A549 (cell line): ENCODE measurements at regions not wholly inside any gene's neighbourhood (a gene's known extent, or its start where the extent isn't known, plus 50 kb on each side); places are given as distances from the start of the nearest gene placed in this dataset.

ENCODE experiments used
- ATAC-seq, 2 experiments: fragments of 200-7000 bp in 1 of 2; fragments of >200 bp in 1 of 2; cut with Nextera tagmentation in 1 of 2; cut with Tn5 transposase in 1 of 2; 3 replicates each; pipeline versions ENCODE4 v1.8.0 to v1.9.1; 2018 to 2020; ENCODE audit warnings: mild to moderate bottlenecking in 1 of 2, moderate library complexity in 1 of 2
- CTCF ChIA-PET: fragments of 300-600 bp; sonication (Branson Sonifier 250); formaldehyde crosslinking; extraction: SDS; loops from one replicate; lab custom pipeline; 2021; ENCODE audit warnings: antibody characterized with exemption, inconsistent platforms; lab: Yijun Ruan, JAX
- POLR2A ChIA-PET: fragments of 350-600 bp; formaldehyde crosslinking; extraction: SDS; loops from one replicate; lab custom pipeline; 2021; ENCODE audit warnings: antibody characterized with exemption, inconsistent platforms; lab: Yijun Ruan, JAX
- DNase-seq, 2 experiments: peaks; one replicate each; pipeline versions ENCODE4 v3.0.0 to v3.0.0-alpha.2; 2011 to 2016; ENCODE audit warnings: low read depth in 1 of 2, low spot score in 1 of 2
- FAIRE-seq: peaks from 2 replicates; lab custom pipeline; 2011; peaks lifted over from hg19 to GRCh38; lab: Jason Lieb, UNC
- H3K27ac ChIP-seq, 2 experiments: fragments of >200 bp; sonication (Bioruptor Twin); formaldehyde crosslinking; 3 replicates each; pipeline ENCODE4 v1.5.1; 2016 to 2017
- H3K4me1 ChIP-seq: fragments of >200 bp; sonication (Bioruptor Twin); formaldehyde crosslinking; 3 replicates; pipeline ENCODE4 v1.6.1; 2016
- H3K4me2 ChIP-seq: fragments of >200 bp; sonication (Bioruptor Twin); formaldehyde crosslinking; 3 replicates; pipeline ENCODE4 v1.6.1; 2016
- H3K4me3 ChIP-seq: fragments of >200 bp; sonication (Bioruptor Twin); formaldehyde crosslinking; 3 replicates; pipeline ENCODE4 v1.5.1; 2016
- H3K9me3 ChIP-seq: fragments of >200 bp; sonication (Bioruptor Twin); formaldehyde crosslinking; 3 replicates; pipeline ENCODE4 v1.6.1; 2016
- BHLHE40 ChIP-seq: IDR thresholded peaks from 2 replicates; pipeline ENCODE4 v1.6.1; 2012; ENCODE audit warnings: low read depth, low read length, inconsistent platforms
- CBX2 ChIP-seq: fragments of 200-600 bp; sonication (generic); IDR thresholded peaks from 2 replicates; pipeline ENCODE4 v1.6.1; 2016; ENCODE audit warnings: low read depth, mild to moderate bottlenecking, borderline replicate concordance
- CBX8 ChIP-seq: fragments of 200-600 bp; sonication (generic); IDR thresholded peaks from 2 replicates; pipeline ENCODE4 v1.6.1; 2016
- CEBPB ChIP-seq, 2 experiments: fragments of >200 bp in 1 of 2; sonication (Bioruptor Twin) in 1 of 2; formaldehyde crosslinking in 1 of 2; IDR thresholded peaks; 2 replicates each; pipeline ENCODE4 v1.6.1; 2012 to 2016
- CHD4 ChIP-seq: fragments of 200-600 bp; sonication (generic); IDR thresholded peaks from 2 replicates; pipeline ENCODE4 v1.6.1; 2016; ENCODE audit warnings: antibody characterized with exemption, mild to moderate bottlenecking, borderline replicate concordance
- E2F6 ChIP-seq: IDR thresholded peaks from 2 replicates; pipeline ENCODE4 v1.6.1; 2012; ENCODE audit warnings: low read depth, borderline replicate concordance
- EHMT2 ChIP-seq: fragments of 200-600 bp; sonication (generic); IDR thresholded peaks from 2 replicates; pipeline ENCODE4 v1.6.1; 2016; ENCODE audit warnings: antibody characterized with exemption, low read depth, mild to moderate bottlenecking, moderate library complexity
- FOSB ChIP-seq: fragments of 250-450 bp; sonication (Bioruptor Pico); IDR thresholded peaks from 2 replicates; pipeline ENCODE4 v1.5.0; 2020; ENCODE audit warnings: mild to moderate bottlenecking, moderate library complexity
- FOXS1 ChIP-seq: fragments of 250-450 bp; sonication (Bioruptor Pico); IDR thresholded peaks from 2 replicates; pipeline ENCODE4 v1.5.0; 2020; ENCODE audit warnings: mild to moderate bottlenecking, moderate library complexity
- HMGXB4 ChIP-seq: fragments of 250-450 bp; sonication (Bioruptor Pico); IDR thresholded peaks from 2 replicates; pipeline ENCODE4 v1.5.0; 2021; ENCODE audit warnings: mild to moderate bottlenecking, moderate library complexity, borderline replicate concordance
- JUNB ChIP-seq: fragments of >200 bp; sonication (Bioruptor Twin); formaldehyde crosslinking; IDR thresholded peaks from 2 replicates; pipeline ENCODE4 v1.6.1; 2016
- KDM1A ChIP-seq: fragments of 200-600 bp; sonication (generic); IDR thresholded peaks from 2 replicates; pipeline ENCODE4 v1.6.1; 2016; ENCODE audit warnings: low read depth, mild to moderate bottlenecking
- NFE2L2 ChIP-seq: fragments of 150-350 bp; conservative IDR thresholded peaks from 2 replicates; pipeline ENCODE4 v1.6.1; 2014; ENCODE audit warnings: low read length
- NR3C1 ChIP-seq: fragments of >200 bp; sonication (Bioruptor Twin); formaldehyde crosslinking; IDR thresholded peaks from 3 replicates; pipeline ENCODE4 v1.6.1; 2017
- PBX3 ChIP-seq: IDR thresholded peaks from 2 replicates; pipeline ENCODE4 v1.6.1; 2012
- PHF8 ChIP-seq: fragments of 200-600 bp; sonication (generic); IDR thresholded peaks from 2 replicates; pipeline ENCODE4 v1.6.1; 2016; ENCODE audit warnings: low read depth, mild to moderate bottlenecking, antibody characterized with exemption, moderate library complexity, borderline replicate concordance
- POLR2A ChIP-seq: IDR thresholded peaks from 2 replicates; pipeline ENCODE4 v1.6.1; 2012; ENCODE audit warnings: mild to moderate bottlenecking, low read length
- RAD21 ChIP-seq, 2 experiments: fragments of >200 bp in 1 of 2; sonication (Bioruptor Twin) in 1 of 2; formaldehyde crosslinking in 1 of 2; IDR thresholded peaks in 1 of 2; conservative IDR thresholded peaks in 1 of 2; 2 replicates in 1 of 2; 3 replicates in 1 of 2; pipeline ENCODE4 v1.6.1; 2012 to 2018; ENCODE audit warnings: inconsistent platforms in 1 of 2
- RCOR1 ChIP-seq: fragments of 150-350 bp; IDR thresholded peaks from 2 replicates; pipeline ENCODE4 v1.6.1; 2014; ENCODE audit warnings: antibody characterized with exemption, low read length, low read depth
- RNF2 ChIP-seq: fragments of 200-600 bp; sonication (generic); IDR thresholded peaks from 2 replicates; pipeline ENCODE4 v1.6.1; 2016; ENCODE audit warnings: low read depth, mild to moderate bottlenecking, antibody characterized with exemption, moderate library complexity, borderline replicate concordance
- SMC3 ChIP-seq: fragments of >200 bp; sonication (Bioruptor Twin); formaldehyde crosslinking; IDR thresholded peaks from 3 replicates; pipeline ENCODE4 v1.6.1; 2018; ENCODE audit warnings: inconsistent platforms
- SREBF2 ChIP-seq: fragments of 450-650 bp; IDR thresholded peaks from 2 replicates; pipeline ENCODE4 v1.6.1; 2014; ENCODE audit warnings: mild to moderate bottlenecking, moderate library complexity
- USF2 ChIP-seq: fragments of 450-650 bp; IDR thresholded peaks from 2 replicates; pipeline ENCODE4 v1.6.1; 2014; ENCODE audit warnings: antibody characterized with exemption
- ZC3H11A ChIP-seq: fragments of 450-650 bp; IDR thresholded peaks from 2 replicates; pipeline ENCODE4 v1.6.1; 2014; ENCODE audit warnings: antibody characterized with exemption, mild to moderate bottlenecking
- ZNF302 ChIP-seq: fragments of 250-450 bp; sonication (Bioruptor Pico); IDR thresholded peaks from 2 replicates; pipeline ENCODE4 v1.9.0; 2021; ENCODE audit warnings: inconsistent platforms, mild to moderate bottlenecking, moderate library complexity
- ZSCAN20 ChIP-seq: fragments of 250-450 bp; sonication (Bioruptor Pico); IDR thresholded peaks from 2 replicates; pipeline ENCODE4 v1.8.0; 2022; ENCODE audit warnings: mild to moderate bottlenecking, moderate library complexity
- WGBS: methylation state at CpG from one replicate; pipeline ENCODE4 v1.1.6; 2017; ENCODE audit errors: missing lambda C conversion rate; 5-methylcytosine and 5-hydroxymethylcytosine counted together

GRCh38 chr2:219772697-219773096 is 145.3 kb downstream of the SLC4A3 start:
- Histone ChIP-seq H3K9me3 (no peaks in the 10 kb centered on the region), H3K27ac (no peak overlapping the region), H3K4me1 (no peaks in the 10 kb centered on the region), H3K4me2 (no peak overlapping the region), H3K4me3 (no peak overlapping the region)
- ChIA-PET CTCF (no interaction called here), POLR2A (no interaction called here)
- DNase-seq (no peak), FAIRE-seq (no peak), ATAC-seq (no peak)
- WGBS, result 56% methylated on average over 4 of the region's 4 CpGs
- TF ChIP-seq HMGXB4 (CRISPR knock-in tag) (no peak), POLR2A (no peak), PHF8 (no peak), BHLHE40 (no peak), E2F6 (no peak), CEBPB (IDR thresholded peaks at IDR 0.05) (no peak), ZC3H11A (no peak), SREBF2 (no peak), FOXS1 (CRISPR knock-in tag) (no peak), CBX2 (no peak), RCOR1 (no peak), NFE2L2 (no peak), JUNB (no peak), ZSCAN20 (CRISPR knock-in tag) (no peak), CBX8 (no peak), KDM1A (no peak), ZNF302 (CRISPR knock-in tag) (no peak), EHMT2 (no peak), RNF2 (no peak), RAD21 (conservative IDR thresholded peaks at IDR 0.05 in 1 of 2, IDR thresholded peaks at IDR 0.05 in 1 of 2) (no peak)

GRCh38 chr2:219775506-219775905 is 148.1 kb downstream of the SLC4A3 start:
- ATAC-seq (no peak), FAIRE-seq (no peak), DNase-seq (no peak)
- ChIA-PET POLR2A (no interaction called here), CTCF (no interaction called here)
- Histone ChIP-seq H3K27ac (no peak overlapping the region), H3K4me1 (no peaks in the 10 kb centered on the region), H3K9me3 (no peaks in the 10 kb centered on the region), H3K4me2 (no peak overlapping the region), H3K4me3 (no peak overlapping the region)
- TF ChIP-seq ZC3H11A (no peak), SMC3 (no peak), NR3C1 (no peak), FOSB (no peak), EHMT2 (no peak), USF2 (no peak), RAD21 (conservative IDR thresholded peaks at IDR 0.05 in 1 of 2, IDR thresholded peaks at IDR 0.05 in 1 of 2) (no peak), CHD4 (no peak), POLR2A (no peak), PBX3 (no peak)
- 31% methylated on average over 5 of the region's 5 CpGs for WGBS
